ENCODE measurements at regions not wholly inside any gene's neighbourhood (a gene's known extent, or its start where the extent isn't known, plus 50 kb on each side); places are given as distances from the start of the nearest gene placed in this dataset.

GRCh38 chr1:145545055-145545454 lies 62.7 kb upstream of the GPR89A start:
- TF ChIP-seq CTCF (IDR thresholded peaks at IDR 0.05; ENCODE audit: borderline replicate concordance, extremely low read depth, low read length, poor library complexity, severe bottlenecking) (no peak), EZH2 (IDR thresholded peaks at IDR 0.05; ENCODE audit: borderline replicate concordance, low read depth, low read length, severe bottlenecking) (no peak)
